ENCODE measurements at regions not wholly inside any gene's neighbourhood (a gene's known extent, or its start where the extent isn't known, plus 50 kb on each side); places are given as distances from the start of the nearest gene placed in this dataset.

- no peak for DNase-seq (ENCODE audit: low read depth in 4 of 4, low spot score in 2 of 4)
These were observed 855.8 kb downstream of the GATA3 start for GRCh38 chr10:8910314-8910713.

GRCh38 chr10:8911032-8911431 is 856.5 kb downstream of the GATA3 start:
- DNase-seq (ENCODE audit: low read depth in 4 of 4, low spot score in 2 of 4), result no peak

- no peak for DNase-seq (ENCODE audit: low read depth in 4 of 4, low spot score in 2 of 4)
These were observed 857.6 kb downstream of the GATA3 start for GRCh38 chr10:8912108-8912507.

GRCh38 chr10:8913720-8914119 is 859.2 kb downstream of the GATA3 start:
- DNase-seq (ENCODE audit: low read depth in 4 of 4, low spot score in 2 of 4), result no peak

GRCh38 chr10:8919280-8919679 is 864.8 kb downstream of the GATA3 start:
- no peak for DNase-seq (ENCODE audit: low read depth in 4 of 4, low spot score in 2 of 4)

GRCh38 chr10:8921568-8921967 is 867.1 kb downstream of the GATA3 start:
- no peak for DNase-seq (ENCODE audit: low read depth in 4 of 4, low spot score in 2 of 4)

GRCh38 chr10:8923096-8923495 is 868.6 kb downstream of the GATA3 start:
- DNase-seq (ENCODE audit: low read depth in 4 of 4, low spot score in 2 of 4), result no peak

GRCh38 chr10:8927705-8928104 is 873.2 kb downstream of the GATA3 start:
- no peak for DNase-seq (ENCODE audit: low read depth in 4 of 4, low spot score in 2 of 4)

- no peak for DNase-seq (ENCODE audit: low read depth in 4 of 4, low spot score in 2 of 4)
These were observed 892.0 kb downstream of the GATA3 start for GRCh38 chr10:8946451-8946850.

- DNase-seq (ENCODE audit: low read depth in 4 of 4, low spot score in 2 of 4), result no peak
These were observed 896.5 kb downstream of the GATA3 start for GRCh38 chr10:8950978-8951377.

- no peak for DNase-seq (ENCODE audit: low read depth in 4 of 4, low spot score in 2 of 4)
These were observed 897.1 kb downstream of the GATA3 start for GRCh38 chr10:8951440-8952089.

GRCh38 chr10:8956400-8956799 is 901.9 kb downstream of the GATA3 start:
- no peak for DNase-seq (ENCODE audit: low read depth in 4 of 4, low spot score in 2 of 4)

GRCh38 chr10:8962249-8962648 is 907.8 kb downstream of the GATA3 start:
- no peak for DNase-seq (ENCODE audit: low read depth in 4 of 4, low spot score in 2 of 4)

- DNase-seq (ENCODE audit: low read depth in 4 of 4, low spot score in 2 of 4), result no peak
These were observed 912.6 kb downstream of the GATA3 start for GRCh38 chr10:8967061-8967460.

- no peak for DNase-seq (ENCODE audit: low read depth in 4 of 4, low spot score in 2 of 4)
These were observed 915.4 kb downstream of the GATA3 start for GRCh38 chr10:8969853-8970252.

- DNase-seq (ENCODE audit: low read depth in 4 of 4, low spot score in 2 of 4), result no peak
These were observed 921.0 kb downstream of the GATA3 start for GRCh38 chr10:8975535-8975934.

- no peak for DNase-seq (ENCODE audit: low read depth in 4 of 4, low spot score in 2 of 4)
These were observed 923.6 kb downstream of the GATA3 start for GRCh38 chr10:8978100-8978499.

GRCh38 chr10:8979976-8980375 is 925.5 kb downstream of the GATA3 start:
- no peak for DNase-seq (ENCODE audit: low read depth in 4 of 4, low spot score in 2 of 4)

- DNase-seq (ENCODE audit: low read depth in 4 of 4, low spot score in 2 of 4), result no peak
These were observed 926.8 kb downstream of the GATA3 start for GRCh38 chr10:8981277-8981676.

GRCh38 chr10:8985651-8986050 is 931.2 kb downstream of the GATA3 start:
- no peak for DNase-seq (ENCODE audit: low read depth in 4 of 4, low spot score in 2 of 4)

- DNase-seq (ENCODE audit: low read depth in 4 of 4, low spot score in 2 of 4), result no peak
These were observed 932.5 kb downstream of the GATA3 start for GRCh38 chr10:8986975-8987374.

- no peak for DNase-seq (ENCODE audit: low read depth in 4 of 4, low spot score in 2 of 4)
These were observed 933.2 kb downstream of the GATA3 start for GRCh38 chr10:8987712-8988111.

All from left renal cortex interstitium (tissue), 4 donors.